Astrocyte (in vitro differentiated cells and primary cell): ENCODE measurements at regions not wholly inside any gene's neighbourhood (a gene's known extent, or its start where the extent isn't known, plus 50 kb on each side); places are given as distances from the start of the nearest gene placed in this dataset.

ENCODE experiments used
- DNase-seq: peaks from one replicate; pipeline ENCODE4 v3.0.0-alpha.2; 2010; ENCODE audit warnings: low read depth
- FAIRE-seq: peaks from 2 replicates; lab custom pipeline; 2011; peaks lifted over from hg19 to GRCh38; lab: Jason Lieb, UNC
- H2AFZ ChIP-seq: 2 replicates; pipeline ENCODE4 v1.6.0; 2012; ENCODE audit warnings: low read depth, low read length, inconsistent platforms
- H3K27ac ChIP-seq: 2 replicates; pipeline ENCODE4 v1.5.1; 2011; ENCODE audit warnings: low read depth, low read length, inconsistent platforms
- H3K27me3 ChIP-seq: 2 replicates; pipeline ENCODE4 v1.6.0; 2011; ENCODE audit warnings: low read length, inconsistent platforms; ENCODE audit not compliant: insufficient read depth
- H3K36me3 ChIP-seq: 2 replicates; pipeline ENCODE4 v1.5.1; 2011; ENCODE audit warnings: low read length, inconsistent platforms; ENCODE audit not compliant: insufficient read depth
- H3K4me1 ChIP-seq: 2 replicates; pipeline ENCODE4 v1.5.1; 2011; ENCODE audit warnings: low read length, inconsistent platforms; ENCODE audit not compliant: insufficient read depth
- H3K4me2 ChIP-seq: 2 replicates; pipeline ENCODE4 v1.6.0; 2012; ENCODE audit warnings: low read length, inconsistent platforms
- H3K4me3 ChIP-seq: 2 replicates; pipeline ENCODE4 v1.5.1; 2011; ENCODE audit warnings: low read depth, mild to moderate bottlenecking, low read length, inconsistent platforms; ENCODE audit not compliant: insufficient read depth
- H3K79me2 ChIP-seq: 2 replicates; pipeline ENCODE4 v1.6.0; 2012; ENCODE audit warnings: mild to moderate bottlenecking, low read length, inconsistent platforms; ENCODE audit not compliant: insufficient read depth
- H3K9ac ChIP-seq: 2 replicates; pipeline ENCODE4 v1.6.0; 2012; ENCODE audit warnings: mild to moderate bottlenecking, low read length, inconsistent platforms
- H3K9me3 ChIP-seq: 2 replicates; pipeline ENCODE4 v1.5.1; 2012; ENCODE audit warnings: low read depth, mild to moderate bottlenecking, low read length, inconsistent platforms; ENCODE audit not compliant: insufficient read depth
- H4K20me1 ChIP-seq: 2 replicates; pipeline ENCODE4 v1.6.0; 2012; ENCODE audit warnings: low read length, inconsistent platforms; ENCODE audit not compliant: insufficient read depth
- H3K27ac Mint-ChIP-seq: one replicate; pipeline ENCODE4 v1.8.0; 2021; ENCODE audit warnings: mild to moderate bottlenecking, mixed read lengths; ENCODE audit not compliant: unreplicated experiment
- H3K27me3 Mint-ChIP-seq: one replicate; pipeline ENCODE4 v1.8.0; 2021; ENCODE audit warnings: low read depth, mixed read lengths; ENCODE audit not compliant: unreplicated experiment
- H3K36me3 Mint-ChIP-seq: one replicate; pipeline ENCODE4 v1.8.0; 2021; ENCODE audit warnings: low read depth, mixed read lengths; ENCODE audit not compliant: unreplicated experiment
- H3K4me1 Mint-ChIP-seq: one replicate; pipeline ENCODE4 v1.8.0; 2021; ENCODE audit warnings: low read depth, mixed read lengths; ENCODE audit not compliant: unreplicated experiment
- H3K4me3 Mint-ChIP-seq: one replicate; pipeline ENCODE4 v1.8.0; 2021; ENCODE audit warnings: mild to moderate bottlenecking, moderate library complexity, mixed read lengths; ENCODE audit not compliant: unreplicated experiment
- H3K9me3 Mint-ChIP-seq: one replicate; pipeline ENCODE4 v1.8.0; 2021; ENCODE audit warnings: mild to moderate bottlenecking, mixed read lengths; ENCODE audit not compliant: unreplicated experiment
- CTCF ChIP-seq: IDR thresholded peaks from 2 replicates; pipeline ENCODE4 v1.5.1; 2011; ENCODE audit warnings: low read depth, mild to moderate bottlenecking, inconsistent platforms, low read length, moderate library complexity; ENCODE audit not compliant: insufficient read depth
- EZH2 ChIP-seq: IDR thresholded peaks from 2 replicates; pipeline ENCODE4 v1.6.1; 2012; ENCODE audit warnings: mild to moderate bottlenecking, low read length, inconsistent platforms; ENCODE audit not compliant: insufficient read depth

GRCh38 chr5:53241572-53241971 is 132.0 kb upstream of the MOCS2 start:
- H3K9me3 Mint-ChIP-seq = no peaks in the 10 kb centered on the region
- FAIRE-seq (no peak), DNase-seq (no peak)
- no peak for TF ChIP-seq EZH2
- TF ChIP-seq CTCF = no peak
- no peaks in the 10 kb centered on the region for H3K27me3 Mint-ChIP-seq
- H3K4me1 Mint-ChIP-seq = peaks cover 11% of the 10 kb centered on the region
- no peaks in the 10 kb centered on the region for H4K20me1 ChIP-seq
- no peak overlapping the region for H3K27ac Mint-ChIP-seq
- H3K4me3 ChIP-seq = no peak overlapping the region
- H3K79me2 ChIP-seq = no peaks in the 10 kb centered on the region
- no peak overlapping the region for H3K9ac ChIP-seq
- H3K4me2 ChIP-seq = no peak overlapping the region
- H3K4me1 ChIP-seq = peaks cover 12% of the 10 kb centered on the region
- H3K9me3 ChIP-seq = no peaks in the 10 kb centered on the region
- no peak overlapping the region for H3K4me3 Mint-ChIP-seq
- H3K27me3 ChIP-seq = no peaks in the 10 kb centered on the region
- H2AFZ ChIP-seq = no peak overlapping the region
- H3K36me3 ChIP-seq = no peaks in the 10 kb centered on the region
- no peak overlapping the region for H3K27ac ChIP-seq
- H3K36me3 Mint-ChIP-seq = no peaks in the 10 kb centered on the region

DNA sequence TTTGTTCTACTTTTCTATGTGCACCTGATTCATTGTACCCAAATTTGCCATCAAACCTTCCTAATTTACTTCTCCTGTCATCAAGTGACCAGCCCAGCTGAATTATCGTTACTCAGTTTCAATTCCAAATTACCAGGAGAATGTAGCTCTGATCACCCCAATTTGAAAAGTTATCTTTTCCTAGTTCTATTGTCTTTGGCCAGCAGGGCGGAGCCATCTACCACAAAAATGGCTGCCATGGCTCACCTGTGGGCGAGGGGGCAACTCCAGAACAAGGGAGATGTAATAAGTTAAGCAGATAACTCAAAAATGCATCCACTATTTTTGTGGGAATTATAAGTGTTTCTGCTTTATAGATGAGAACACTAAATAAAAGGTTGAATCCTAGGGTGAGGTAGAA is 133.8 kb upstream of the MOCS2 start:
- Histone ChIP-seq H3K79me2 (no peaks in the 10 kb centered on the region), H3K4me1 (peaks cover 12% of the 10 kb centered on the region), H3K36me3 (no peaks in the 10 kb centered on the region), H3K27me3 (no peaks in the 10 kb centered on the region), H3K4me3 (no peak overlapping the region), H4K20me1 (no peaks in the 10 kb centered on the region), H3K4me2 (no peak overlapping the region), H3K9me3 (no peaks in the 10 kb centered on the region), H3K9ac (no peak overlapping the region), H3K27ac (no peak overlapping the region), H2AFZ (no peak overlapping the region)
- no peaks in the 10 kb centered on the region for H3K36me3 Mint-ChIP-seq
- peak overlapping the region; percentile 4 for H3K27ac Mint-ChIP-seq
- no peak for FAIRE-seq
- TF ChIP-seq CTCF = no peak
- TF ChIP-seq EZH2 = no peak
- no peaks in the 10 kb centered on the region for H3K27me3 Mint-ChIP-seq
- no peak for DNase-seq
- no peaks in the 10 kb centered on the region for H3K9me3 Mint-ChIP-seq
- H3K4me1 Mint-ChIP-seq = peaks cover 13% of the 10 kb centered on the region
- no peak overlapping the region for H3K4me3 Mint-ChIP-seq

DNA sequence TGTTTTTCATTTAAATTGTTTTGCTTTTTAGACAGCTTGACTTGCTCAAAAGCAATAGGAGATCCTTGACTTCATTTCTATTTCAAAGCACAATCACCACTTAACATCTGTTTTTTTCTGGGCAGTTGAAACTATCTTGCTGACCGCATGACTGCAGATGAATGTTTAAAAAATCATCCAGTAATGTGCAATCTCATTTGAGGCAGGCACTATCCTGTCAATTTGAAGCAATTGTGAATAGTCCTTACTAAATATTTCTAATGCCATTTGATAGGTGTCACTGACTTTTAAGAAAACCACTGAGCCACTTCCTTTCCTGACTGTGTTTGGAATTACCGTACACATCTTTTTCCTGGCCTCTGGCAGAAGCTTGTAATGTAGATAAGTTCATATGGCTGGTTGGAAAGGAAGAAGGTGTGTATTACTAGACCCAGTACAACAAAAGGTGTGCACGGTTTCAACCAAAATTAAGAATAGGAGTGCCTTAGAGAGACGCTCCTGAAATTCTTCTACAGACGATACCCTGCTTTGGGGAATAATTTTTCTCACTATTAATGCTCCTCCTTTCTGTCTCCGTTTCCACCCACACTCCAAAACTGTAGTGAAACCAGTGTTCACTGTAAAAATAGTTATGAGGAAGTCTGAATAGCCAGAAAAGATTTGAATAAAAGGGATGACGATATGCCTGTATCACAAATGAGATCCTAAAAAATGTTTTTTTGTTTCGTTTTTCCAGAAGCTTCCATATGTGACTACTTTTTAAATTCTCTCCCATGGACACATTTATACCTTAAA is 136.7 kb upstream of the MOCS2 start:
- FAIRE-seq (peak; percentile 98), DNase-seq (peak; percentile 96)
- Mint-ChIP-seq H3K27me3 (no peaks in the 10 kb centered on the region), H3K27ac (peak overlapping the region; percentile 42), H3K4me3 (no peak overlapping the region), H3K9me3 (no peaks in the 10 kb centered on the region), H3K4me1 (peaks cover 27% of the 10 kb centered on the region), H3K36me3 (no peaks in the 10 kb centered on the region)
- H3K27ac ChIP-seq = peak overlapping the region; percentile 30
- H3K27me3 ChIP-seq = no peaks in the 10 kb centered on the region
- H3K9ac ChIP-seq = no peak overlapping the region
- TF ChIP-seq CTCF = no peak
- no peak for TF ChIP-seq EZH2
- H3K4me3 ChIP-seq = no peak overlapping the region
- no peaks in the 10 kb centered on the region for H3K79me2 ChIP-seq
- H4K20me1 ChIP-seq = no peaks in the 10 kb centered on the region
- peak overlapping the region; percentile 31 for H3K4me2 ChIP-seq
- no peak overlapping the region for H2AFZ ChIP-seq
- H3K4me1 ChIP-seq = peaks cover 26% of the 10 kb centered on the region
- H3K9me3 ChIP-seq = no peaks in the 10 kb centered on the region
- no peaks in the 10 kb centered on the region for H3K36me3 ChIP-seq
